Endothelial cell (in vitro differentiated cells): ENCODE measurements at regions not wholly inside any gene's neighbourhood (a gene's known extent, or its start where the extent isn't known, plus 50 kb on each side); places are given as distances from the start of the nearest gene placed in this dataset.

Experiments
- DNase-seq: peaks from one replicate; pipeline ENCODE4 v3.0.0; 2021; ENCODE audit warnings: low spot score
- H3K27ac Mint-ChIP-seq: one replicate; pipeline ENCODE4 v1.8.0; 2021; ENCODE audit warnings: mixed read lengths, inconsistent platforms; ENCODE audit not compliant: unreplicated experiment
- H3K27me3 Mint-ChIP-seq: one replicate; pipeline ENCODE4 v1.8.0; 2021; ENCODE audit warnings: mild to moderate bottlenecking, moderate library complexity, mixed read lengths, inconsistent platforms; ENCODE audit not compliant: unreplicated experiment
- H3K36me3 Mint-ChIP-seq: one replicate; pipeline ENCODE4 v1.8.0; 2021; ENCODE audit warnings: mild to moderate bottlenecking, low read depth, mixed read lengths, inconsistent platforms; ENCODE audit not compliant: unreplicated experiment
- H3K4me1 Mint-ChIP-seq: one replicate; pipeline ENCODE4 v1.8.0; 2021; ENCODE audit warnings: mild to moderate bottlenecking, mixed read lengths, inconsistent platforms; ENCODE audit not compliant: unreplicated experiment
- H3K4me3 Mint-ChIP-seq: one replicate; pipeline ENCODE4 v1.8.0; 2021; ENCODE audit warnings: mild to moderate bottlenecking, mixed read lengths, inconsistent platforms; ENCODE audit not compliant: unreplicated experiment
- H3K9me3 Mint-ChIP-seq: one replicate; pipeline ENCODE4 v1.8.0; 2021; ENCODE audit warnings: mixed read lengths, inconsistent platforms; ENCODE audit not compliant: unreplicated experiment
- CTCF ChIP-seq: fragments of 200-600 bp; sonication (generic); IDR thresholded peaks from one replicate; pipeline ENCODE4 v1.5.0; 2021; ENCODE audit warnings: antibody characterized with exemption; ENCODE audit not compliant: unreplicated experiment

GRCh38 chr14:56962444-56963080 is 152.3 kb upstream of the OTX2 start:
- Mint-ChIP-seq H3K36me3 (no peaks in the 10 kb centered on the region), H3K4me1 (no peaks in the 10 kb centered on the region), H3K27ac (no peak overlapping the region), H3K4me3 (no peak overlapping the region), H3K27me3 (no peaks in the 10 kb centered on the region), H3K9me3 (no peaks in the 10 kb centered on the region)
- no peak for TF ChIP-seq CTCF
- DNase-seq = no peak

GRCh38 chr14:56959869-56960268 is 149.6 kb upstream of the OTX2 start:
- no peaks in the 10 kb centered on the region for H3K4me1 Mint-ChIP-seq
- H3K9me3 Mint-ChIP-seq = no peaks in the 10 kb centered on the region
- no peak for DNase-seq
- H3K27ac Mint-ChIP-seq = no peak overlapping the region
- H3K36me3 Mint-ChIP-seq = no peaks in the 10 kb centered on the region
- H3K27me3 Mint-ChIP-seq = no peaks in the 10 kb centered on the region
- no peak for TF ChIP-seq CTCF
- H3K4me3 Mint-ChIP-seq = no peak overlapping the region

- Mint-ChIP-seq H3K9me3 (no peaks in the 10 kb centered on the region), H3K4me3 (no peak overlapping the region), H3K27me3 (no peaks in the 10 kb centered on the region), H3K27ac (no peak overlapping the region), H3K4me1 (no peaks in the 10 kb centered on the region), H3K36me3 (no peaks in the 10 kb centered on the region)
- no peak for TF ChIP-seq CTCF
- no peak for DNase-seq
Observed at GRCh38 chr14:56959121-56959520, 148.8 kb upstream of the OTX2 start.

- peaks cover 12% of the 10 kb centered on the region for H3K4me1 Mint-ChIP-seq
- no peak overlapping the region for H3K4me3 Mint-ChIP-seq
- no peak for TF ChIP-seq CTCF
- DNase-seq = no peak
- H3K27me3 Mint-ChIP-seq = no peaks in the 10 kb centered on the region
- H3K27ac Mint-ChIP-seq = no peak overlapping the region
- no peaks in the 10 kb centered on the region for H3K36me3 Mint-ChIP-seq
- H3K9me3 Mint-ChIP-seq = no peaks in the 10 kb centered on the region
Observed at GRCh38 chr14:56956182-56956581, 145.9 kb upstream of the OTX2 start.

- Mint-ChIP-seq H3K4me3 (no peak overlapping the region), H3K27ac (no peak overlapping the region), H3K4me1 (peaks cover 12% of the 10 kb centered on the region), H3K27me3 (no peaks in the 10 kb centered on the region), H3K36me3 (no peaks in the 10 kb centered on the region), H3K9me3 (no peaks in the 10 kb centered on the region)
- DNase-seq = no peak
- TF ChIP-seq CTCF = no peak
Observed at GRCh38 chr14:56955745-56956144, 145.5 kb upstream of the OTX2 start.
